ENCODE measurements at regions not wholly inside any gene's neighbourhood (a gene's known extent, or its start where the extent isn't known, plus 50 kb on each side); places are given as distances from the start of the nearest gene placed in this dataset.

DNA sequence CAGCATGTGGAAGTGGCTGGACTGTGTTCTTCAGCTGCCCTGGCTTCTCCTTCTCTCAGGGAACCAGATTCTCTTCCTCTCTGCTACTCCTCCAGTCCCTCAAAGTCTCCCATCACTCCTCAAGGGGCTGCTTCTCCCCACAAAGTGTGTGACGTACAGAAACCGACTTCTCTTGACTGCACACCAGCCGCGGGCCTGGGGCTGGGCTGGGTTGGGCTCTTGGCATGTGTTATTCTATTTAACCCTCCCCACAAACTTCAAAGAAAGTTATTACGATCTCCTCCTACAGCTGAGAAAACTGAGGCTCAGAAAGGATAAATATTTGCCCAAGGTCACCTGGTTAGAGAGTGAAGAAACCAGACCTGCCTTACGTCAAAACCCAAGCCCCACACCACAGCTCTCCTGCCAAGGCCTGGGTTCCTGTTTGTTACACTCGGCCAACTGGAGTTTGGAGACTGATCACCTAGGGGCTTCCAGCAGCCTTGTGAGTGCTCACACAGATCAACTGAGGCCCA, 269.0 kb downstream of the TFCP2L1 start:
- H3K36me3 Mint-ChIP-seq (ENCODE audit: low read depth): peaks cover 4% of the 10 kb centered on the region
- H3K9me3 Mint-ChIP-seq (ENCODE audit: low read depth): peaks cover 17% of the 10 kb centered on the region
- no peak overlapping the region for H3K4me3 Mint-ChIP-seq (ENCODE audit: unreplicated experiment)
- DNase-seq (ENCODE audit: low spot score): no peak
- TF ChIP-seq, protein P1, sequence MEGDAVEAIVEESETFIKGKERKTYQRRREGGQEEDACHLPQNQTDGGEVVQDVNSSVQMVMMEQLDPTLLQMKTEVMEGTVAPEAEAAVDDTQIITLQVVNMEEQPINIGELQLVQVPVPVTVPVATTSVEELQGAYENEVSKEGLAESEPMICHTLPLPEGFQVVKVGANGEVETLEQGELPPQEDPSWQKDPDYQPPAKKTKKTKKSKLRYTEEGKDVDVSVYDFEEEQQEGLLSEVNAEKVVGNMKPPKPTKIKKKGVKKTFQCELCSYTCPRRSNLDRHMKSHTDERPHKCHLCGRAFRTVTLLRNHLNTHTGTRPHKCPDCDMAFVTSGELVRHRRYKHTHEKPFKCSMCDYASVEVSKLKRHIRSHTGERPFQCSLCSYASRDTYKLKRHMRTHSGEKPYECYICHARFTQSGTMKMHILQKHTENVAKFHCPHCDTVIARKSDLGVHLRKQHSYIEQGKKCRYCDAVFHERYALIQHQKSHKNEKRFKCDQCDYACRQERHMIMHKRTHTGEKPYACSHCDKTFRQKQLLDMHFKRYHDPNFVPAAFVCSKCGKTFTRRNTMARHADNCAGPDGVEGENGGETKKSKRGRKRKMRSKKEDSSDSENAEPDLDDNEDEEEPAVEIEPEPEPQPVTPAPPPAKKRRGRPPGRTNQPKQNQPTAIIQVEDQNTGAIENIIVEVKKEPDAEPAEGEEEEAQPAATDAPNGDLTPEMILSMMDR (IDR thresholded peaks at IDR 0.05): no peak
- H3K4me1 Mint-ChIP-seq (ENCODE audit: low read depth): peaks cover 2% of the 10 kb centered on the region
- no peak overlapping the region for H3K27ac Mint-ChIP-seq (ENCODE audit: unreplicated experiment)
- no peaks in the 10 kb centered on the region for H3K27me3 Mint-ChIP-seq (ENCODE audit: low read depth)

DNA sequence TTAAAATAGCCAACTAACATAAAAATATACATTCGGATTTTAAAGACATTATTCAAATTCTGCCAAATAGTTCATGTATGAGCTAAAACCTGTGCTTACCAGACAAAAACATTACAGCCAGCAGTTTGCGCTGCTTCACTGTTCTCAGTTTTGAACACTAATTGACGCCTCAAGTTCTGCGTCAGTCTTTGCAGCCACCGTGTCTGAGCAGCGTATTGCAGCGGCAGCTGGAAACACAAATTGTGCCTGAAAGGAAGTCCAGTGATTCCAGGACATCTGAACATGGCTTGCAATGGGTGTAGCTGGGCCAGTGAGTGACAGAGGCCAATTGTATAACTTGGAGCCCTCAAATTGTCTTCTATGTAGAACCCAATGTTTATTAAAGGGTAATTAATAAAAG, 267.6 kb downstream of the TFCP2L1 start:
- Mint-ChIP-seq H3K4me1 (ENCODE audit: low read depth) (peaks cover 12% of the 10 kb centered on the region), H3K9me3 (ENCODE audit: low read depth) (peaks cover 10% of the 10 kb centered on the region), H3K4me3 (ENCODE audit: unreplicated experiment) (no peak overlapping the region), H3K27ac (ENCODE audit: unreplicated experiment) (no peak overlapping the region), H3K36me3 (ENCODE audit: low read depth) (peaks cover 2% of the 10 kb centered on the region), H3K27me3 (ENCODE audit: low read depth) (no peaks in the 10 kb centered on the region)
- TF ChIP-seq, protein P1 (IDR thresholded peaks at IDR 0.05): no peak
- DNase-seq (ENCODE audit: low spot score): no peak

DNA sequence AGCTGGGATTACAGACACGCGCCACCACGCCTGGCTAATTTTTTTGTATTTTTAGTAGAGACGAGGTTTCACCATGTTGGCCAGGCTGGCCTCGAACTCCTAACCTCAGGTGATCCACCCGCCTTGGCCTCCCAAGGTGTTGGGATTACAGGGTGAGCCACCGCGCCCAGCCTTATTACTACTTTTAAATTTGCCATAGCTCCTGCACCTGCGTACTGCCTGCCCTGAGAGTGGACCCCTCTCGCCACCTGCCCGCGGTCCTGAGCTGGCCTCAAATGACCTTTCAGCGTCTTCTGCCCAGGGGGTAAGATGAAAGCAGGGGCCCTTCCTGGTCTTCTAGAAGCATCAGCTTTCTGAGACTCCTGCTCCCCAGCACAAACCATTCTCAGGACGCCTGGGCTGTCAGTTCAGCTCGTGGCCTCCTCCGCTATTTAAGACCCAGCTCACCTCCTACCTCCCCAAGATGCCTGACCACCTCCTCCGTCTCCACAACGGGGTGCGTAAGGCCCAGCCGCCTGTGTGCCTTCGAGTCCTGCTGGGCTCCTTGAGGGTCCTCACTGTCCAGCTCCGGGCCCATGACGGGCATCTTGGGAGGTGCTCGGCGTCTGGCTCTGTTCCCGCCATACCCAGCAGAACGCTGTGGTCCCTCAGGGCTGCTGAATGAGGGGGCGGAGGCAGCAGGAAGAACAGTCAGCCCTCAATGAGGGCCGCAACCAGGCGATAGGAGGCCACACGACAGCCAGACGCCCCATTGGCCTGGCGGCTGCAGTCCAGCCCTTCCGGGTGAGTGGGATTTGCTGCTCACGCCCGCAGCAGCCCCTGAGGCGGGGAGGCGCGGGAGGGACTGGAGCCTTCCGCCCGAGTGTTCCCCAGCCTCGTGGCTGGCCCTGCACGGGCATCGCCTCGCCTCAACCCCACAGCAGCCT, 266.6 kb downstream of the TFCP2L1 start:
- H3K4me3 Mint-ChIP-seq (ENCODE audit: unreplicated experiment): no peak overlapping the region
- peaks cover 2% of the 10 kb centered on the region for H3K36me3 Mint-ChIP-seq (ENCODE audit: low read depth)
- no peak for DNase-seq (ENCODE audit: low spot score)
- peaks cover 12% of the 10 kb centered on the region for H3K4me1 Mint-ChIP-seq (ENCODE audit: low read depth)
- no peak overlapping the region for H3K27ac Mint-ChIP-seq (ENCODE audit: unreplicated experiment)
- TF ChIP-seq, protein P1 (IDR thresholded peaks at IDR 0.05): no peak
- H3K9me3 Mint-ChIP-seq (ENCODE audit: low read depth): peaks cover 6% of the 10 kb centered on the region
- H3K27me3 Mint-ChIP-seq (ENCODE audit: low read depth): peaks cover 1% of the 10 kb centered on the region

DNA sequence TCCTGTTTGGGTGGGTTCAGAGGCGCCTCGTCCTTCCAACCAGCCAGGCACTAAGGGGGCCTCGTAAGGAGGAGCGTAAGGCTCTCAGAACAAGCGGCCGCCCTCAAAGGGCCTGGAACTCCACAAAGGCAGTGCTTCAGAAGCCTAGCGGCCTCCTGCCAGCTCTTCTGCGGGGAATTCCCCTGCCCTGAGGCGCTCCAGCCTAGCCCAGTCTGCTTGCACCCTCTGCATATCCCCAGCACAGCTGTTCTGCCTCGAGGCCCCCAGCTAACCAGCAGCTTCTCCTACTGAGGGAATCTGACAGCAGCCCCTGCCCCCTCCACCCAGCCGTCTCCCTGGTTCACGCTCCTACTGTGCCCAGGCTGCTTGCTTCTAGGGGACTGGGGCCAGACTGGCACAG, 265.9 kb downstream of the TFCP2L1 start:
- Mint-ChIP-seq H3K27me3 (ENCODE audit: low read depth) (peaks cover 4% of the 10 kb centered on the region), H3K4me3 (ENCODE audit: unreplicated experiment) (no peak overlapping the region), H3K9me3 (ENCODE audit: low read depth) (peaks cover 5% of the 10 kb centered on the region), H3K4me1 (ENCODE audit: low read depth) (peaks cover 12% of the 10 kb centered on the region), H3K27ac (ENCODE audit: unreplicated experiment) (no peak overlapping the region), H3K36me3 (ENCODE audit: low read depth) (peaks cover 3% of the 10 kb centered on the region)
- TF ChIP-seq, protein P1 (IDR thresholded peaks at IDR 0.05): no peak
- no peak for DNase-seq (ENCODE audit: low spot score)

DNA sequence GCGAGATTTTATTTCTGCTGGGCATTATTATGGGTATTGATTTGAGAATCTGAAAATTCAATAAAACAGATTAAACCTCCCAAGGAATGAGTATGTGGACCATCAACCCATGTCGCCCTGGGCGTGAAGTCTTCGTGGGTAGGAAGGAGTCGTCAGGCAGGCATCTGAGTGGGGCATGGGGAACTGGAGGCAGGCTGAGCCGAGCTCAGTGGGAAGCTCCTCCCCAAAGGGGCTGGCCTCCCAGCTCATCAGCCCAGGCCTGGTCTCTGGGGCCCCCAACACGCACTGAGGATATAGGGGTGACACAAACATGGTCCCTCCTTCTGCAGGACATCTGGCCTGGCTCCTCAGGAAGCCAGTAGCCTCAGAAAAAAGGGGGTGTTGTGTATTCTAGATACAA, 265.2 kb downstream of the TFCP2L1 start:
- no peak for DNase-seq (ENCODE audit: low spot score)
- TF ChIP-seq, protein P1 (IDR thresholded peaks at IDR 0.05): no peak
- peaks cover 5% of the 10 kb centered on the region for H3K9me3 Mint-ChIP-seq (ENCODE audit: low read depth)
- peaks cover 4% of the 10 kb centered on the region for H3K36me3 Mint-ChIP-seq (ENCODE audit: low read depth)
- H3K27ac Mint-ChIP-seq (ENCODE audit: unreplicated experiment): no peak overlapping the region
- H3K4me3 Mint-ChIP-seq (ENCODE audit: unreplicated experiment): no peak overlapping the region
- peaks cover 4% of the 10 kb centered on the region for H3K27me3 Mint-ChIP-seq (ENCODE audit: low read depth)
- H3K4me1 Mint-ChIP-seq (ENCODE audit: low read depth): peaks cover 12% of the 10 kb centered on the region
